Endodermal cell (in vitro differentiated cells): ENCODE measurements at regions not wholly inside any gene's neighbourhood (a gene's known extent, or its start where the extent isn't known, plus 50 kb on each side); places are given as distances from the start of the nearest gene placed in this dataset.
"Not testable (repeated sequence)": the region's sequence is repeated elsewhere in the genome, so short reads cannot be mapped to it uniquely, and the experiment has no call there.

Experiments used
- DNase-seq: peaks from one replicate; pipeline ENCODE4 v3.0.0-alpha.2; 2017
- H3K27ac ChIP-seq: 2 replicates; pipeline ENCODE4 v1.5.1; 2013; ENCODE audit warnings: mild to moderate bottlenecking, low read depth, low read length, moderate library complexity
- H3K27me3 ChIP-seq: 2 replicates; pipeline ENCODE4 v1.6.1; 2013; ENCODE audit warnings: mild to moderate bottlenecking, low read length, moderate library complexity; ENCODE audit not compliant: insufficient read depth, control insufficient read depth, poor library complexity, severe bottlenecking
- H3K36me3 ChIP-seq: 2 replicates; pipeline ENCODE4 v1.7.0; 2013; ENCODE audit warnings: mild to moderate bottlenecking, low read length, moderate library complexity; ENCODE audit not compliant: control insufficient read depth, insufficient read depth
- H3K4me1 ChIP-seq: one replicate; pipeline ENCODE4 v1.7.0; 2013; ENCODE audit warnings: low read length; ENCODE audit not compliant: control insufficient read depth, insufficient read depth
- H3K4me3 ChIP-seq: 2 replicates; pipeline ENCODE4 v1.5.1; 2013; ENCODE audit warnings: mild to moderate bottlenecking, low read length, moderate library complexity
- H3K9ac ChIP-seq: 2 replicates; pipeline ENCODE4 v1.6.1; 2013; ENCODE audit warnings: mild to moderate bottlenecking, low read length, moderate library complexity; ENCODE audit not compliant: poor library complexity, severe bottlenecking; ENCODE audit errors: extremely low read depth
- H3K9me3 ChIP-seq: 2 replicates; pipeline ENCODE4 v1.6.1; 2013; ENCODE audit warnings: mild to moderate bottlenecking, low read length, moderate library complexity; ENCODE audit not compliant: control insufficient read depth
- H3K27ac Mint-ChIP-seq: 2 replicates; pipeline ENCODE4 v1.8.0; 2020; ENCODE audit warnings: mixed read lengths
- H3K27me3 Mint-ChIP-seq: 2 replicates; pipeline ENCODE4 v1.8.0; 2021; ENCODE audit warnings: mild to moderate bottlenecking, mixed read lengths; ENCODE audit not compliant: insufficient read depth
- H3K36me3 Mint-ChIP-seq: 2 replicates; pipeline ENCODE4 v1.8.0; 2020; ENCODE audit warnings: low read depth, mixed read lengths
- H3K4me1 Mint-ChIP-seq: 2 replicates; pipeline ENCODE4 v1.8.0; 2020; ENCODE audit warnings: mixed read lengths
- H3K4me3 Mint-ChIP-seq: 2 replicates; pipeline ENCODE4 v1.8.0; 2020; ENCODE audit warnings: mild to moderate bottlenecking, moderate library complexity, mixed read lengths
- H3K9me3 Mint-ChIP-seq: 2 replicates; pipeline ENCODE4 v1.8.0; 2020; ENCODE audit warnings: mild to moderate bottlenecking, mixed read lengths
- CTCF ChIP-seq: fragments of 200-600 bp; sonication (generic); conservative IDR thresholded peaks from 2 replicates; pipeline ENCODE4 v1.5.0; 2021; ENCODE audit warnings: antibody characterized with exemption, mild to moderate bottlenecking
- WGBS, 2 experiments: methylation state at CpG; one replicate each; pipeline versions ENCODE4 v1.1.5 to v1.1.7; 2013; ENCODE audit warnings: missing lambda C conversion rate in 2 of 2, mixed read lengths in 1 of 2; ENCODE audit not compliant: insufficient coverage in 1 of 2, insufficient read length in 1 of 2; 5-methylcytosine and 5-hydroxymethylcytosine counted together

DNA sequence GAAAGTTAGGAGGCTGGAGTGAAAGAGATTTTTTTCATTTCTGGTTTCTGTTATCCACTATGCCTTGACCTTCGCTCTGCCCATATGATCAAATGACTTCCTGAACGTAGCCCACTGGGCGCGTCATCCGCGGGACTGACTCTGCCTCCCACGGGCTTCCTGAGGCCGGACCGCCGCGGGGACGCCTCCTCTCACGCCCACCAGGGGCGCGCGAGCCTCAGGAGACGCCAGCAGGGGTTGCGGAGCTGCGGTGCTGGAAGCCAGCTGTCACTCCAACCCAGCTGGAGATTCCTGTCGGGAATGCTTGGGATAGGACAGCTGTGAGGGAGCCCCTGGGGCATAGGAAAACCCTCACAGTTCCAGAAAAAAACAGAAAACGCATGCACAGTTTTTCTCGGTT is 461.5 kb downstream of the FOXD4L4 start:
- WGBS, 2 experiments, result 67% methylated on average over 2 of the region's 22 CpGs; no CpG with 5 or more reads in 1 of the 2 experiments
- not testable (repeated sequence) for H3K4me3 Mint-ChIP-seq, H3K36me3 Mint-ChIP-seq, H3K27me3 ChIP-seq, H3K4me3 ChIP-seq, H3K27ac ChIP-seq, H3K36me3 ChIP-seq, H3K9me3 ChIP-seq, H3K4me1 Mint-ChIP-seq, H3K9ac ChIP-seq, H3K9me3 Mint-ChIP-seq, H3K27ac Mint-ChIP-seq, H3K4me1 ChIP-seq, H3K27me3 Mint-ChIP-seq
- DNase-seq, result peak; percentile 31
- peak; percentile 40 for TF ChIP-seq CTCF

- not testable (repeated sequence) for H3K27me3 Mint-ChIP-seq, H3K9me3 Mint-ChIP-seq, H3K36me3 ChIP-seq
Measured at GRCh38 chr9:66206617-66207016, 469.7 kb downstream of the FOXD4L4 start.

GRCh38 chr9:66207914-66208313 is 471.0 kb downstream of the FOXD4L4 start:
- DNase-seq, H3K36me3 ChIP-seq, H3K27ac ChIP-seq, H3K27ac Mint-ChIP-seq, H3K9me3 ChIP-seq, H3K9ac ChIP-seq, H3K4me3 Mint-ChIP-seq, H3K9me3 Mint-ChIP-seq, H3K4me1 Mint-ChIP-seq, H3K4me1 ChIP-seq, H3K36me3 Mint-ChIP-seq, H3K27me3 Mint-ChIP-seq, H3K27me3 ChIP-seq, H3K4me3 ChIP-seq: not testable (repeated sequence)
- WGBS, 2 experiments, result no CpG with 5 or more reads among the region's 2 CpGs

More at GRCh38 chr9:66206617-66207016, 469.7 kb downstream of the FOXD4L4 start:
- WGBS, 2 experiments, result no CpG with 5 or more reads among the region's 1 CpG
- not testable (repeated sequence) for H3K9ac ChIP-seq, H3K27ac ChIP-seq, H3K4me1 Mint-ChIP-seq, H3K4me1 ChIP-seq, H3K27me3 ChIP-seq, H3K4me3 ChIP-seq, H3K4me3 Mint-ChIP-seq, DNase-seq, H3K9me3 ChIP-seq, H3K36me3 Mint-ChIP-seq, H3K27ac Mint-ChIP-seq

- H3K36me3 ChIP-seq, H3K27me3 ChIP-seq, H3K9me3 ChIP-seq, H3K36me3 Mint-ChIP-seq, H3K4me1 ChIP-seq, H3K4me1 Mint-ChIP-seq, H3K4me3 Mint-ChIP-seq, H3K27ac ChIP-seq, H3K4me3 ChIP-seq, H3K9me3 Mint-ChIP-seq, H3K27ac Mint-ChIP-seq, H3K27me3 Mint-ChIP-seq, H3K9ac ChIP-seq: not testable (repeated sequence)
- 42% methylated on average over 1 of the region's 4 CpGs; no CpG with 5 or more reads in 1 of the 2 experiments for WGBS, 2 experiments
- peak; percentile 32 for DNase-seq
- peak; percentile 44 for TF ChIP-seq CTCF
Measured at GRCh38 chr9:66244763-66245162, 507.8 kb downstream of the FOXD4L4 start.

DNA sequence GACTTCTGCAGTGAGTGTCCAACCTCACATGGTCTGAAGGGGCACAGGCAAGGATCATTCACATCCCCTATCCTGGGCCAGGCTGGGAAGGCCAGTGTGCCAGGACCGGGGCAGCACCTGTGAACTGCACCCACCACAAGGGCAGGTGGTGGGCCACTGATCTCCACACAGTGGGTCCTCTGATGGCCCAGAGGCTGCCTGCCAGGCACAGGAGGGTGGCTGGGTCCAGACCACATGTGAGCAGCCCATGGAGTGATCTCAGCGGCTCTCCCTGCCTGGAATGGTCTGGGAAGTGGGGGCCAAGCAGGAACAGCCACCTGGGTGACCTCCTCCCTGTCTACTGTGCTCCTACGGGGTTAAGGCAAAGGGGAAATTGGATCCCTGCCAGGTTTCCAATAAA is 508.5 kb downstream of the FOXD4L4 start:
- not testable (repeated sequence) for H3K9me3 Mint-ChIP-seq, H3K9me3 ChIP-seq, H3K36me3 ChIP-seq, DNase-seq, H3K36me3 Mint-ChIP-seq, H3K4me1 Mint-ChIP-seq, H3K4me3 Mint-ChIP-seq, H3K4me1 ChIP-seq, H3K9ac ChIP-seq, H3K4me3 ChIP-seq, H3K27me3 Mint-ChIP-seq, H3K27ac ChIP-seq, H3K27me3 ChIP-seq, H3K27ac Mint-ChIP-seq
- 100% methylated on average over 1 of the region's 3 CpGs; no CpG with 5 or more reads in 1 of the 2 experiments for WGBS, 2 experiments

- not testable (repeated sequence) for H3K36me3 ChIP-seq, H3K9me3 ChIP-seq, H3K27ac Mint-ChIP-seq, H3K9ac ChIP-seq, H3K27me3 Mint-ChIP-seq, H3K4me3 ChIP-seq, H3K4me1 ChIP-seq, H3K4me1 Mint-ChIP-seq, H3K27ac ChIP-seq, H3K9me3 Mint-ChIP-seq, H3K27me3 ChIP-seq, H3K36me3 Mint-ChIP-seq, H3K4me3 Mint-ChIP-seq, DNase-seq
- whole genome bisulfite sequencing, 2 experiments, result 80 to 92% methylated on average over 1 of the region's 3 CpGs
Measured at GRCh38 chr9:66257581-66257980, 520.6 kb downstream of the FOXD4L4 start.
